ENCODE measurements at regions not wholly inside any gene's neighbourhood (a gene's known extent, or its start where the extent isn't known, plus 50 kb on each side); places are given as distances from the start of the nearest gene placed in this dataset.
A peak's percentile ranks its signal among the peaks of the same experiment; 100 is the strongest.
"Not testable (repeated sequence)": the region's sequence is repeated elsewhere in the genome, so short reads cannot be mapped to it uniquely, and the experiment has no call there.

GRCh38 chr7:124177891-124178290 lies 145.0 kb upstream of the TMEM229A start:
- no peaks in the 10 kb centered on the region for H3K4me1 ChIP-seq (ENCODE audit: control insufficient read depth, insufficient read depth, low read length)
- no peak overlapping the region for H3K4me2 ChIP-seq (ENCODE audit: low read length)
- H3K36me3 ChIP-seq (ENCODE audit: insufficient read depth, low read length): no peaks in the 10 kb centered on the region
- H3K4me3 ChIP-seq (ENCODE audit: low read length): no peak overlapping the region
- no peaks in the 10 kb centered on the region for H3K9me3 ChIP-seq (replicated peaks; ENCODE audit: low read length)
- peaks cover 2% of the 10 kb centered on the region for H3K27me3 ChIP-seq (ENCODE audit: control insufficient read depth, insufficient read depth, low read length)
- H3K9ac ChIP-seq (ENCODE audit: low read depth, low read length): no peak overlapping the region

GRCh38 chr7:124171812-124172211 lies 138.9 kb upstream of the TMEM229A start:
- H3K9ac ChIP-seq (ENCODE audit: low read depth, low read length); H3K4me2 ChIP-seq (ENCODE audit: low read length); H3K4me3 ChIP-seq (ENCODE audit: low read length); H3K4me1 ChIP-seq (ENCODE audit: control insufficient read depth, insufficient read depth, low read length); H3K27me3 ChIP-seq (ENCODE audit: control insufficient read depth, insufficient read depth, low read length); H3K36me3 ChIP-seq (ENCODE audit: insufficient read depth, low read length); H3K9me3 ChIP-seq (replicated peaks; ENCODE audit: low read length): not testable (repeated sequence)

GRCh38 chr7:124171068-124171467 lies 138.2 kb upstream of the TMEM229A start:
- H3K4me2 ChIP-seq (ENCODE audit: low read length): no peak overlapping the region
- H3K4me1 ChIP-seq (ENCODE audit: control insufficient read depth, insufficient read depth, low read length): no peaks in the 10 kb centered on the region
- H3K9ac ChIP-seq (ENCODE audit: low read depth, low read length): no peak overlapping the region
- H3K4me3 ChIP-seq (ENCODE audit: low read length): no peak overlapping the region
- no peaks in the 10 kb centered on the region for H3K36me3 ChIP-seq (ENCODE audit: insufficient read depth, low read length)
- H3K9me3 ChIP-seq (replicated peaks; ENCODE audit: low read length): no peaks in the 10 kb centered on the region
- H3K27me3 ChIP-seq (ENCODE audit: control insufficient read depth, insufficient read depth, low read length): no peaks in the 10 kb centered on the region

- no peaks in the 10 kb centered on the region for H3K27me3 ChIP-seq (ENCODE audit: control insufficient read depth, insufficient read depth, low read length)
- no peak overlapping the region for H3K4me2 ChIP-seq (ENCODE audit: low read length)
- H3K36me3 ChIP-seq (ENCODE audit: insufficient read depth, low read length): no peaks in the 10 kb centered on the region
- H3K9me3 ChIP-seq (replicated peaks; ENCODE audit: low read length): no peaks in the 10 kb centered on the region
- H3K9ac ChIP-seq (ENCODE audit: low read depth, low read length): no peak overlapping the region
- H3K4me3 ChIP-seq (ENCODE audit: low read length): no peak overlapping the region
- no peaks in the 10 kb centered on the region for H3K4me1 ChIP-seq (ENCODE audit: control insufficient read depth, insufficient read depth, low read length)
Observed at GRCh38 chr7:124168616-124169015, 135.7 kb upstream of the TMEM229A start.

- H3K36me3 ChIP-seq (ENCODE audit: insufficient read depth, low read length): no peaks in the 10 kb centered on the region
- H3K4me3 ChIP-seq (ENCODE audit: low read length): no peak overlapping the region
- no peak overlapping the region for H3K9ac ChIP-seq (ENCODE audit: low read depth, low read length)
- H3K27me3 ChIP-seq (ENCODE audit: control insufficient read depth, insufficient read depth, low read length): no peaks in the 10 kb centered on the region
- no peak overlapping the region for H3K4me2 ChIP-seq (ENCODE audit: low read length)
- no peaks in the 10 kb centered on the region for H3K9me3 ChIP-seq (replicated peaks; ENCODE audit: low read length)
- H3K4me1 ChIP-seq (ENCODE audit: control insufficient read depth, insufficient read depth, low read length): peaks cover 5% of the 10 kb centered on the region
Observed at GRCh38 chr7:124162667-124163066, 129.8 kb upstream of the TMEM229A start.

GRCh38 chr7:124155432-124156022 lies 122.7 kb upstream of the TMEM229A start:
- Histone ChIP-seq H3K4me3 (ENCODE audit: low read length) (no peak overlapping the region), H3K36me3 (ENCODE audit: insufficient read depth, low read length) (no peaks in the 10 kb centered on the region), H3K9ac (ENCODE audit: low read depth, low read length) (no peak overlapping the region)

GRCh38 chr7:124152859-124153692 lies 120.2 kb upstream of the TMEM229A start:
- no peak overlapping the region for H3K9ac ChIP-seq (ENCODE audit: low read depth, low read length)
- no peaks in the 10 kb centered on the region for H3K36me3 ChIP-seq (ENCODE audit: insufficient read depth, low read length)
- H3K27me3 ChIP-seq (ENCODE audit: control insufficient read depth, insufficient read depth, low read length): no peaks in the 10 kb centered on the region

More at GRCh38 chr7:124155432-124156022, 122.7 kb upstream of the TMEM229A start:
- H3K9me3 ChIP-seq (replicated peaks; ENCODE audit: low read length): no peaks in the 10 kb centered on the region
- H3K4me1 ChIP-seq (ENCODE audit: control insufficient read depth, insufficient read depth, low read length): peaks cover 3% of the 10 kb centered on the region
- H3K27me3 ChIP-seq (ENCODE audit: control insufficient read depth, insufficient read depth, low read length): no peaks in the 10 kb centered on the region
- no peak overlapping the region for H3K4me2 ChIP-seq (ENCODE audit: low read length)

GRCh38 chr7:124137664-124138063 lies 104.8 kb upstream of the TMEM229A start:
- no peak overlapping the region for H3K4me3 ChIP-seq (ENCODE audit: low read length)
- no peaks in the 10 kb centered on the region for H3K36me3 ChIP-seq (ENCODE audit: insufficient read depth, low read length)
- H3K9ac ChIP-seq (ENCODE audit: low read depth, low read length): no peak overlapping the region
- no peaks in the 10 kb centered on the region for H3K27me3 ChIP-seq (ENCODE audit: control insufficient read depth, insufficient read depth, low read length)
- H3K4me2 ChIP-seq (ENCODE audit: low read length): no peak overlapping the region
- no peaks in the 10 kb centered on the region for H3K9me3 ChIP-seq (replicated peaks; ENCODE audit: low read length)
- H3K4me1 ChIP-seq (ENCODE audit: control insufficient read depth, insufficient read depth, low read length): no peaks in the 10 kb centered on the region

More at GRCh38 chr7:124152859-124153692, 120.2 kb upstream of the TMEM229A start:
- Histone ChIP-seq H3K4me3 (ENCODE audit: low read length) (no peak overlapping the region), H3K4me2 (ENCODE audit: low read length) (peak overlapping the region; percentile 20), H3K4me1 (ENCODE audit: control insufficient read depth, insufficient read depth, low read length) (peaks cover 3% of the 10 kb centered on the region), H3K9me3 (replicated peaks; ENCODE audit: low read length) (no peaks in the 10 kb centered on the region)

- no peak overlapping the region for H3K9ac ChIP-seq (ENCODE audit: low read depth, low read length)
- no peak overlapping the region for H3K4me3 ChIP-seq (ENCODE audit: low read length)
- no peaks in the 10 kb centered on the region for H3K36me3 ChIP-seq (ENCODE audit: insufficient read depth, low read length)
- no peaks in the 10 kb centered on the region for H3K9me3 ChIP-seq (replicated peaks; ENCODE audit: low read length)
- H3K4me1 ChIP-seq (ENCODE audit: control insufficient read depth, insufficient read depth, low read length): no peaks in the 10 kb centered on the region
- no peaks in the 10 kb centered on the region for H3K27me3 ChIP-seq (ENCODE audit: control insufficient read depth, insufficient read depth, low read length)
- no peak overlapping the region for H3K4me2 ChIP-seq (ENCODE audit: low read length)
Observed at GRCh38 chr7:124124201-124124600, 91.3 kb upstream of the TMEM229A start.

- Histone ChIP-seq H3K36me3 (ENCODE audit: insufficient read depth, low read length) (no peaks in the 10 kb centered on the region), H3K4me3 (ENCODE audit: low read length) (no peak overlapping the region), H3K4me2 (ENCODE audit: low read length) (no peak overlapping the region), H3K9me3 (replicated peaks; ENCODE audit: low read length) (no peaks in the 10 kb centered on the region), H3K9ac (ENCODE audit: low read depth, low read length) (no peak overlapping the region), H3K4me1 (ENCODE audit: control insufficient read depth, insufficient read depth, low read length) (no peaks in the 10 kb centered on the region), H3K27me3 (ENCODE audit: control insufficient read depth, insufficient read depth, low read length) (no peaks in the 10 kb centered on the region)
Observed at GRCh38 chr7:124120911-124121310, 88.0 kb upstream of the TMEM229A start.

- H3K4me2 ChIP-seq (ENCODE audit: low read length): no peak overlapping the region
- no peaks in the 10 kb centered on the region for H3K9me3 ChIP-seq (replicated peaks; ENCODE audit: low read length)
- H3K4me1 ChIP-seq (ENCODE audit: control insufficient read depth, insufficient read depth, low read length): no peaks in the 10 kb centered on the region
- no peaks in the 10 kb centered on the region for H3K27me3 ChIP-seq (ENCODE audit: control insufficient read depth, insufficient read depth, low read length)
- H3K4me3 ChIP-seq (ENCODE audit: low read length): no peak overlapping the region
- no peaks in the 10 kb centered on the region for H3K36me3 ChIP-seq (ENCODE audit: insufficient read depth, low read length)
- H3K9ac ChIP-seq (ENCODE audit: low read depth, low read length): no peak overlapping the region
Observed at GRCh38 chr7:124113045-124113444, 80.2 kb upstream of the TMEM229A start.

GRCh38 chr7:124106575-124106974 lies 73.7 kb upstream of the TMEM229A start:
- no peaks in the 10 kb centered on the region for H3K27me3 ChIP-seq (ENCODE audit: control insufficient read depth, insufficient read depth, low read length)
- H3K4me3 ChIP-seq (ENCODE audit: low read length): no peak overlapping the region
- H3K4me2 ChIP-seq (ENCODE audit: low read length): no peak overlapping the region
- no peak overlapping the region for H3K9ac ChIP-seq (ENCODE audit: low read depth, low read length)
- no peaks in the 10 kb centered on the region for H3K36me3 ChIP-seq (ENCODE audit: insufficient read depth, low read length)
- no peaks in the 10 kb centered on the region for H3K9me3 ChIP-seq (replicated peaks; ENCODE audit: low read length)
- H3K4me1 ChIP-seq (ENCODE audit: control insufficient read depth, insufficient read depth, low read length): no peaks in the 10 kb centered on the region

Data from skeletal muscle satellite cell (primary cell).